ENCODE measurements at regions not wholly inside any gene's neighbourhood (a gene's known extent, or its start where the extent isn't known, plus 50 kb on each side); places are given as distances from the start of the nearest gene placed in this dataset.

GRCh38 chr12:124179936-124180607, 114.8 kb upstream of the RFLNA start:
- no peak for TF ChIP-seq CTCF (conservative IDR thresholded peaks at IDR 0.05; ENCODE audit: low read length)
- TF ChIP-seq EZH2phosphoT487 (IDR thresholded peaks at IDR 0.05; ENCODE audit: borderline replicate concordance, low read depth, low read length), result no peak
